A549 (cell line): ENCODE measurements at regions not wholly inside any gene's neighbourhood (a gene's known extent, or its start where the extent isn't known, plus 50 kb on each side); places are given as distances from the start of the nearest gene placed in this dataset.

Source experiments
- CEBPB ChIP-seq, 2 experiments: fragments of >200 bp in 1 of 2; sonication (Bioruptor Twin) in 1 of 2; formaldehyde crosslinking in 1 of 2; IDR thresholded peaks; 2 replicates each; pipeline ENCODE4 v1.6.1; 2012 to 2016
- CTCF ChIP-seq: fragments of >200 bp; sonication (Bioruptor Twin); formaldehyde crosslinking; IDR thresholded peaks from 3 replicates; pipeline ENCODE4 v1.5.1; 2016
- EP300 ChIP-seq, 2 experiments: fragments of >200 bp; sonication (Bioruptor Twin); formaldehyde crosslinking; IDR thresholded peaks; 2 replicates in 1 of 2; 3 replicates in 1 of 2; pipeline ENCODE4 v1.6.1; 2016 to 2017
- ESRRA ChIP-seq: fragments of 150-350 bp; IDR thresholded peaks from 2 replicates; pipeline ENCODE4 v1.6.1; 2014; ENCODE audit warnings: mild to moderate bottlenecking, low read length, borderline replicate concordance
- HMGXB4 ChIP-seq: fragments of 250-450 bp; sonication (Bioruptor Pico); IDR thresholded peaks from 2 replicates; pipeline ENCODE4 v1.5.0; 2021; ENCODE audit warnings: mild to moderate bottlenecking, moderate library complexity, borderline replicate concordance
- NFE2L2 ChIP-seq: fragments of 150-350 bp; conservative IDR thresholded peaks from 2 replicates; pipeline ENCODE4 v1.6.1; 2014; ENCODE audit warnings: low read length
- PHF8 ChIP-seq: fragments of 200-600 bp; sonication (generic); IDR thresholded peaks from 2 replicates; pipeline ENCODE4 v1.6.1; 2016; ENCODE audit warnings: low read depth, mild to moderate bottlenecking, antibody characterized with exemption, moderate library complexity, borderline replicate concordance
- POLR2A ChIP-seq: IDR thresholded peaks from 2 replicates; pipeline ENCODE4 v1.6.1; 2012; ENCODE audit warnings: mild to moderate bottlenecking, low read length
- RFX5 ChIP-seq: fragments of 450-650 bp; IDR thresholded peaks from 2 replicates; pipeline ENCODE4 v1.7.1; 2014; ENCODE audit warnings: antibody characterized with exemption, mild to moderate bottlenecking, moderate library complexity
- ZFP36 ChIP-seq: fragments of 450-650 bp; IDR thresholded peaks from 2 replicates; pipeline ENCODE4 v1.6.1; 2014; ENCODE audit warnings: borderline replicate concordance; ENCODE audit not compliant: partially characterized antibody
- ZNF302 ChIP-seq: fragments of 250-450 bp; sonication (Bioruptor Pico); IDR thresholded peaks from 2 replicates; pipeline ENCODE4 v1.9.0; 2021; ENCODE audit warnings: inconsistent platforms, mild to moderate bottlenecking, moderate library complexity
- TF ChIP-seq, protein P1 (sequence below): IDR thresholded peaks from 2 replicates; pipeline ENCODE4 v1.6.1; 2012

- TF ChIP-seq POLR2A (no peak), ZFP36 (no peak), CEBPB (IDR thresholded peaks at IDR 0.05) (no peak), RFX5 (no peak), CTCF (no peak), PHF8 (no peak), HMGXB4 (CRISPR knock-in tag) (no peak), NFE2L2 (no peak), ZNF302 (no peak), EP300 (IDR thresholded peaks at IDR 0.05) (no peak), ESRRA (no peak)
- TF ChIP-seq, protein P1, sequence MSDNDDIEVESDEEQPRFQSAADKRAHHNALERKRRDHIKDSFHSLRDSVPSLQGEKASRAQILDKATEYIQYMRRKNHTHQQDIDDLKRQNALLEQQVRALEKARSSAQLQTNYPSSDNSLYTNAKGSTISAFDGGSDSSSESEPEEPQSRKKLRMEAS: no peak
These were observed 114.1 kb downstream of the RND3 start for GRCh38 chr2:150373374-150373773.
